Tibial nerve (tissue), 3 donors: ENCODE measurements at regions not wholly inside any gene's neighbourhood (a gene's known extent, or its start where the extent isn't known, plus 50 kb on each side); places are given as distances from the start of the nearest gene placed in this dataset.

Experiments
- CTCF ChIP-seq, 5 experiments: fragments of 200-600 bp in 3 of 5; fragments of 450-650 bp in 2 of 5; sonication (generic) in 3 of 5; IDR thresholded peaks; one replicate each; pipeline ENCODE4 v1.5.1; 2016 to 2019; ENCODE audit warnings: antibody characterized with exemption in 5 of 5, mild to moderate bottlenecking in 3 of 5, moderate library complexity in 2 of 5
- POLR2A ChIP-seq, 2 donors: fragments of 450-650 bp; IDR thresholded peaks; one replicate each; pipeline ENCODE4 v1.6.1; 2017; ENCODE audit warnings: antibody characterized with exemption in 2 of 2, mild to moderate bottlenecking in 2 of 2, moderate library complexity in 2 of 2

- TF ChIP-seq CTCF (IDR thresholded peaks at IDR 0.05) (no peak), POLR2A (IDR thresholded peaks at IDR 0.05) (no peak)
Measured at GRCh38 chr12:125610292-125610691, 545.1 kb downstream of the AACS start.
